Thyroid gland (tissue), 4 donors: ENCODE measurements at regions not wholly inside any gene's neighbourhood (a gene's known extent, or its start where the extent isn't known, plus 50 kb on each side); places are given as distances from the start of the nearest gene placed in this dataset.

Source experiments
- DNase-seq, 2 donors: peaks; one replicate each; pipeline ENCODE4 v3.0.0-alpha.2; 2019
- H3K27ac ChIP-seq, 3 donors: fragments of 200-600 bp; sonication (generic); 1 replicate in 2 of 3; 2 replicates in 1 of 3; pipeline ENCODE4 v1.5.1; 2016 to 2019; ENCODE audit warnings: mild to moderate bottlenecking in 1 of 3, moderate library complexity in 1 of 3
- H3K27me3 ChIP-seq: fragments of 200-600 bp; sonication (generic); one replicate; pipeline ENCODE4 v1.5.1; 2019
- H3K36me3 ChIP-seq, 2 donors: fragments of 200-600 bp; sonication (generic); one replicate each; pipeline ENCODE4 v1.5.1; 2016 to 2019
- H3K4me1 ChIP-seq, 2 donors: fragments of 200-600 bp; sonication (generic); one replicate each; pipeline ENCODE4 v1.5.1; 2017 to 2019
- H3K4me3 ChIP-seq, 3 donors: fragments of 200-600 bp; sonication (generic); replicated peaks in 1 of 3; 1 replicate in 2 of 3; 2 replicates in 1 of 3; pipeline ENCODE4 v1.5.1; 2016; ENCODE audit warnings: mild to moderate bottlenecking in 1 of 3
- H3K9me3 ChIP-seq: fragments of 200-600 bp; sonication (generic); one replicate; pipeline ENCODE4 v1.5.1; 2017
- POLR2A ChIP-seq, 2 donors: fragments of 450-650 bp; IDR thresholded peaks; one replicate each; pipeline ENCODE4 v1.6.1; 2017; ENCODE audit warnings: antibody characterized with exemption in 2 of 2, mild to moderate bottlenecking in 2 of 2, moderate library complexity in 1 of 2
- WGBS, 2 donors: methylation state at CpG; one replicate each; pipeline ENCODE4 v1.1.5; 2017; 5-methylcytosine and 5-hydroxymethylcytosine counted together
- intact Hi-C: fragments of 100-400 bp; cut with DNase I; formaldehyde crosslinking; loops from one replicate; pipeline ENCODE4 v1.15.1; 2023
- TF ChIP-seq, protein P1 (sequence below), 6 experiments: fragments of 200-600 bp in 3 of 6; fragments of 450-650 bp in 3 of 6; sonication (generic) in 3 of 6; IDR thresholded peaks; one replicate each; pipeline ENCODE4 v1.5.1; 2016 to 2019; ENCODE audit warnings: antibody characterized with exemption in 6 of 6, mild to moderate bottlenecking in 2 of 6, inconsistent platforms in 1 of 6, moderate library complexity in 1 of 6

DNA sequence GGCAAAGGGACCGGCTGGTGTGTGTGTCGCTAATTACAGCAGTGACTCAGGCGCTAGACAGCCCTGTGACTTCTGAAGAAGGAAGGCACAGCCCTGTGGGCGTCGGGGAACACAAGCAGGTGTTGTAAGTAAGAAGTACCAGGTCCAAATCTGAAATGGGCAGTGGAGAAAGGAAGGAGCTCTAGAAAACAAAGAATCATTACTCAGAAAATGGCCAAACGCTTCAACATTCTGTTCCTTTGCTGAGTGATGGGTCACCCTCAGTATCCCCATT lies 106.8 kb downstream of the PXDC1 start:
- no peaks in the 10 kb centered on the region for H3K9me3 ChIP-seq
- 79 to 87% methylated on average over 6 of the region's 6 CpGs for WGBS, 2 donors
- no peaks in the 10 kb centered on the region for H3K27me3 ChIP-seq
- no peak overlapping the region for H3K27ac ChIP-seq
- no peak for DNase-seq
- H3K4me3 ChIP-seq, result no peak overlapping the region
- H3K36me3 ChIP-seq, result no peaks in the 10 kb centered on the region
- intact Hi-C loops, result no loop called here
- H3K4me1 ChIP-seq, result peaks cover 0 to 3% of the 10 kb centered on the region in 2 donors
- TF ChIP-seq, protein P1, sequence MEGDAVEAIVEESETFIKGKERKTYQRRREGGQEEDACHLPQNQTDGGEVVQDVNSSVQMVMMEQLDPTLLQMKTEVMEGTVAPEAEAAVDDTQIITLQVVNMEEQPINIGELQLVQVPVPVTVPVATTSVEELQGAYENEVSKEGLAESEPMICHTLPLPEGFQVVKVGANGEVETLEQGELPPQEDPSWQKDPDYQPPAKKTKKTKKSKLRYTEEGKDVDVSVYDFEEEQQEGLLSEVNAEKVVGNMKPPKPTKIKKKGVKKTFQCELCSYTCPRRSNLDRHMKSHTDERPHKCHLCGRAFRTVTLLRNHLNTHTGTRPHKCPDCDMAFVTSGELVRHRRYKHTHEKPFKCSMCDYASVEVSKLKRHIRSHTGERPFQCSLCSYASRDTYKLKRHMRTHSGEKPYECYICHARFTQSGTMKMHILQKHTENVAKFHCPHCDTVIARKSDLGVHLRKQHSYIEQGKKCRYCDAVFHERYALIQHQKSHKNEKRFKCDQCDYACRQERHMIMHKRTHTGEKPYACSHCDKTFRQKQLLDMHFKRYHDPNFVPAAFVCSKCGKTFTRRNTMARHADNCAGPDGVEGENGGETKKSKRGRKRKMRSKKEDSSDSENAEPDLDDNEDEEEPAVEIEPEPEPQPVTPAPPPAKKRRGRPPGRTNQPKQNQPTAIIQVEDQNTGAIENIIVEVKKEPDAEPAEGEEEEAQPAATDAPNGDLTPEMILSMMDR (IDR thresholded peaks at IDR 0.05), result no peak
- TF ChIP-seq POLR2A (IDR thresholded peaks at IDR 0.05), result no peak

DNA sequence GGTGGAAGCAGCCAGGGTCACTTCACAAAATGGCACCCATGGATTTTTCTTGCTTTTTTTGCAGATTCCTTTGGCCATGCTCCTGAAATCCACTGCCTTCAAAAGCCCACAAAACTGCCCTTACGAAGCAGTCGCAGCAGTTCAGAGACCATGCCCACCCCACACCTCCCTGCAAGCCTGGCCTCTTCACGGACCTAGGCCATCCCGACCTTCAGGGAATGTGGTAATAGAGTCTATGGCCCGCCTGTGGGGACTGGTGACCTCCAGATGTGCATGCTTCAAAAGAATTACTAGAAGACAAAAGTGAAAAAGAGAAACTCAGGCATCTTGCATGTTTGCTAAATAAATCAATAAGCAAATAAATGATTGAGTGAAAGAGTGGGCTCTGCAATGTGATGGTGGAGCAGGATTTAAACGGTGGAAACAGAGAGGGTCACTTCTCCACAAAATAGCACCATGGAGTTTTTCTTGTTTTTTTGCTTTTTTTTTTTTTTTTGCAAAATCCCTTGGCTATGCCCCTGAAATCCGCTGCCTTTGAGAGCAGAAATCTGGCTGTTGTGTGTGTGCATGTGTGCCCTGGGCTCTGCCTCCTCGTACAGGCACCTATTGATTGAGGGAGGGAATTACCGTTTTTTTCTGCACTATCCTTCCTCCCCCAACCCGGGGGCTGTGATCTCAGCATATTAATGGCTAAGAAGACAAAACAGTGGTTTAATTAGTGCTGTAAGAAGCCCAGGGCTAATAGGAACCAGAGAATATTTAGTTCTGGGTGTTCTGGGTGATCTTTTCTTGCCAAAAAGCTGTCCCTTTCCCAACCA lies 107.4 kb downstream of the PXDC1 start:
- Histone ChIP-seq H3K4me1 (peaks cover 0 to 3% of the 10 kb centered on the region in 2 donors), H3K36me3 (no peaks in the 10 kb centered on the region), H3K4me3 (no peak overlapping the region), H3K27ac (no peak overlapping the region), H3K27me3 (no peaks in the 10 kb centered on the region), H3K9me3 (no peaks in the 10 kb centered on the region)
- intact Hi-C loops, result no loop called here
- TF ChIP-seq POLR2A (IDR thresholded peaks at IDR 0.05), result no peak
- TF ChIP-seq, protein P1 (IDR thresholded peaks at IDR 0.05), result no peak
- 89 to 90% methylated on average over 10 of the region's 10 CpGs for WGBS, 2 donors
- no peak for DNase-seq

- Histone ChIP-seq H3K27ac (no peak overlapping the region), H3K27me3 (no peaks in the 10 kb centered on the region), H3K4me1 (no peaks in the 10 kb centered on the region), H3K9me3 (no peaks in the 10 kb centered on the region), H3K36me3 (no peaks in the 10 kb centered on the region), H3K4me3 (no peak overlapping the region)
- intact Hi-C loops, result no loop called here
- no peak for TF ChIP-seq POLR2A (IDR thresholded peaks at IDR 0.05)
- 88 to 97% methylated on average over 2 of the region's 2 CpGs for WGBS, 2 donors
- DNase-seq, result no peak
Measured at GRCh38 chr6:3640868-3641267, 110.6 kb downstream of the PXDC1 start.

- no peaks in the 10 kb centered on the region for H3K36me3 ChIP-seq
- no peaks in the 10 kb centered on the region for H3K9me3 ChIP-seq
- no peak overlapping the region for H3K27ac ChIP-seq
- H3K4me1 ChIP-seq, result no peaks in the 10 kb centered on the region
- intact Hi-C loops, result no loop called here
- no peak for DNase-seq
- H3K4me3 ChIP-seq, result no peak overlapping the region
- H3K27me3 ChIP-seq, result no peaks in the 10 kb centered on the region
- TF ChIP-seq, protein P1 (IDR thresholded peaks at IDR 0.05), result no peak
- WGBS, 2 donors, result 81 to 83% methylated on average over 4 of the region's 4 CpGs
Measured at GRCh38 chr6:3638662-3639061, 112.9 kb downstream of the PXDC1 start.

DNA sequence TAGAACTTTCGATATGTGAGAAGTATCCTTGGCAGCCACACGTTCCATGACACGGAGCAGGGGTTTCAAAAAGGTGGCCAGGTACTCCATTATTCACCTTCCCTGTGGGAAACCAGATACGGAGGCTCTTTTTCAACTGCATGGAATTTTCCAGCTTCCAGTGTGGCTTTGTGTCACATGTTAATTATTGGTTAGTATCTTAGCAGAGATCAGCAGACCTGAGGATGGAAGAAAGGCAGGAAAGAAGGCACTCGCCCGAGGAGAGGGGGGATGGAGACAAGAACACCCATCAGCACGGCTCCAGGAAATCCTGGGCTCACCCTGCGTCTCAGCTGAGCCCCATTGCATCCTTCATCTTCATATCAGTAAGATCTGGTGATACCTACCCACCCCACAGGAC lies 115.5 kb downstream of the PXDC1 start:
- TF ChIP-seq, protein P1 (IDR thresholded peaks at IDR 0.05), result no peak
- no peak for TF ChIP-seq POLR2A (IDR thresholded peaks at IDR 0.05)
- Histone ChIP-seq H3K36me3 (no peaks in the 10 kb centered on the region), H3K4me1 (no peaks in the 10 kb centered on the region), H3K27me3 (no peaks in the 10 kb centered on the region), H3K9me3 (no peaks in the 10 kb centered on the region), H3K4me3 (no peak overlapping the region), H3K27ac (no peak overlapping the region)
- WGBS, 2 donors, result 81 to 85% methylated on average over 8 of the region's 8 CpGs
- intact Hi-C loops, result no loop called here
- no peak for DNase-seq
